SW 1271 (cell line): ENCODE measurements at regions not wholly inside any gene's neighbourhood (a gene's known extent, or its start where the extent isn't known, plus 50 kb on each side); places are given as distances from the start of the nearest gene placed in this dataset.
"Not testable (repeated sequence)": the region's sequence is repeated elsewhere in the genome, so short reads cannot be mapped to it uniquely, and the experiment has no call there.

ENCODE experiments used
- DNase-seq, 2 experiments: peaks; one replicate each; lab custom pipeline; 2025; lab: John Stamatoyannopoulos, UW

GRCh38 chr4:52373650-52374049, 285.5 kb downstream of the USP46 start:
- DNase-seq = no peak

- DNase-seq = no peak
Measured at GRCh38 chr4:52374877-52375276, 284.2 kb downstream of the USP46 start.

- DNase-seq = peak in 1 of 2 experiments; percentile 32
Measured at GRCh38 chr4:52376132-52376704, 282.9 kb downstream of the USP46 start.

GRCh38 chr4:52377563-52377962, 281.5 kb downstream of the USP46 start:
- no peak for DNase-seq

GRCh38 chr4:52407545-52407944, 251.6 kb downstream of the USP46 start:
- DNase-seq = no peak

- DNase-seq = no peak
Measured at GRCh38 chr4:52408032-52408431, 251.1 kb downstream of the USP46 start.

GRCh38 chr4:52408471-52408870, 250.6 kb downstream of the USP46 start:
- DNase-seq = no peak

GRCh38 chr4:52409766-52410165, 249.3 kb downstream of the USP46 start:
- DNase-seq = not testable (repeated sequence)

- DNase-seq = no peak
Measured at GRCh38 chr4:52410971-52411370, 248.1 kb downstream of the USP46 start.

- DNase-seq = no peak
Measured at GRCh38 chr4:52420330-52420729, 238.8 kb downstream of the USP46 start.

- DNase-seq = no peak
Measured at GRCh38 chr4:52421811-52422213, 237.3 kb downstream of the USP46 start.

GRCh38 chr4:52423967-52424366, 235.1 kb downstream of the USP46 start:
- DNase-seq = no peak

- no peak for DNase-seq
Measured at GRCh38 chr4:52425751-52426326, 233.3 kb downstream of the USP46 start.

GRCh38 chr4:52431410-52431809, 227.7 kb downstream of the USP46 start:
- no peak for DNase-seq

- DNase-seq = no peak
Measured at GRCh38 chr4:52431869-52432268, 227.2 kb downstream of the USP46 start.

- DNase-seq = not testable (repeated sequence)
Measured at GRCh38 chr4:52442524-52442923, 216.6 kb downstream of the USP46 start.

GRCh38 chr4:52472444-52472843, 186.7 kb downstream of the USP46 start:
- DNase-seq = no peak

- DNase-seq = no peak
Measured at GRCh38 chr4:52477191-52477780, 181.8 kb downstream of the USP46 start.

- DNase-seq = no peak
Measured at GRCh38 chr4:52483186-52483890, 175.8 kb downstream of the USP46 start.

GRCh38 chr4:52507774-52508173, 151.3 kb downstream of the USP46 start:
- no peak for DNase-seq

GRCh38 chr4:52510939-52511565, 148.0 kb downstream of the USP46 start:
- DNase-seq = no peak

GRCh38 chr4:52511825-52512224, 147.3 kb downstream of the USP46 start:
- no peak for DNase-seq

GRCh38 chr4:52512291-52512690, 146.8 kb downstream of the USP46 start:
- no peak for DNase-seq
